ENCODE measurements at regions not wholly inside any gene's neighbourhood (a gene's known extent, or its start where the extent isn't known, plus 50 kb on each side); places are given as distances from the start of the nearest gene placed in this dataset.
A peak's percentile ranks its signal among the peaks of the same experiment; 100 is the strongest.

GRCh38 chr13:62022369-62022768, 606.7 kb upstream of the PCDH20 start:
- no peak for TF ChIP-seq CTCF (IDR thresholded peaks at IDR 0.05; ENCODE audit: insufficient read depth, missing control alignments)
- FAIRE-seq (no peak), DNase-seq (ENCODE audit: insufficient read length, low spot score) (no peak)

DNA sequence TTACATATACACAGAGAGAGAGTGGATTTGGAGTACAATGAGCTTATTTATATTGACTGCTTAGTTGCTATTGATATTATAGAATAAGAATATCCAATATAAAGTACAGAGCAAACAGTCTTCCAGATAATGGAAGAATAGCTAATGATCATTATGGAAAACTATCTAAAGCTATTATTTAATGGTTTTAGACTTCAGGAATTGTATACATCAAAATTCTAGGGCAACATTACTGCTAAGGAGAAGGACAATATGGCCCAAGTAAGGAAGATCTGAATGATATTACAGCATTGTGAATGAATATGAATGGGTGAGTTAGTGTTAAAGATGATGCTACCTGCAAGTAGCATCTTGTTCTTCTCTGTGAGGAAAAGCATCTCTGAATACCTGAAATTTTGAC, 604.2 kb upstream of the PCDH20 start:
- no peak for TF ChIP-seq CTCF (IDR thresholded peaks at IDR 0.05; ENCODE audit: insufficient read depth, missing control alignments)
- DNase-seq (ENCODE audit: insufficient read length, low spot score), result no peak
- no peak for FAIRE-seq

DNA sequence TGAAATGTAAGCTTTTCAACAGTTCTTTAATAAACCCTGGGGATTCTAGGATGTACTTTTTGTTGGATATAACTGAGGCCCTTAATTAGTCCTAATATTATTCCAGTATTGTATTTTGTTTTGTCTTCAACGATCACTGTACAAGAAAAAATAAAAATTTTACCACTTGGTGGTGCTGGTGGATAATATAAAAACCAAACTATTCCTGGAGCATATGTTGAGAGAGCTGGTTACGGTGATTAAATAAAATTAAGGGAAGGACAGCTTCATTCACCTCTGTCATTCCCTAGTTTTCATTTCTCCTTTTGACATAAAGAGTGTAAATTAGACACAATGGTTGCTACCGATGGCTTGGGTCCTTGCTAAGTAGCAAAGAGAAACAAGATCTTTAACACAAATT, 598.6 kb upstream of the PCDH20 start:
- peak; percentile 50 for TF ChIP-seq CTCF (IDR thresholded peaks at IDR 0.05; ENCODE audit: insufficient read depth, missing control alignments)
- DNase-seq (ENCODE audit: insufficient read length, low spot score) (no peak), FAIRE-seq (peak; percentile 29)

DNA sequence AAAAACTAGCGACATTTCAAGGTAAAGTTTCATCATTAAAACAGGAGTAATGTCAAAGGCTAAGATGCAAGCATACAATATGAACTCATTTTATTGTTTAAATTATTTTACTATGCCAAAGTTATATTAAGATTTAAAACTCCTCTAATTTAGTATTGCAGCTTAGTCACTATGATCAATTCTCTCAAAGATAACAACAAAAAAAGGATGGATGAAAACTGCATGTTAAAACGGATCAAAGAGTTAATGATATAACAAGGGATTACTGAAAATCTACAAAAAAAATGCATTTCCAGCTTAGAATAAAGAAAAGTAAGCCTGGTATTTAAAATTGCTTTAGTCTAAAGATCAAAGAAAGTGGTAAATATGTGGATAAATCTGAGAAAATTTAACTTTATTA, 587.8 kb upstream of the PCDH20 start:
- DNase-seq (ENCODE audit: insufficient read length, low spot score) (no peak), FAIRE-seq (no peak)
- TF ChIP-seq CTCF (IDR thresholded peaks at IDR 0.05; ENCODE audit: insufficient read depth, missing control alignments), result no peak

DNA sequence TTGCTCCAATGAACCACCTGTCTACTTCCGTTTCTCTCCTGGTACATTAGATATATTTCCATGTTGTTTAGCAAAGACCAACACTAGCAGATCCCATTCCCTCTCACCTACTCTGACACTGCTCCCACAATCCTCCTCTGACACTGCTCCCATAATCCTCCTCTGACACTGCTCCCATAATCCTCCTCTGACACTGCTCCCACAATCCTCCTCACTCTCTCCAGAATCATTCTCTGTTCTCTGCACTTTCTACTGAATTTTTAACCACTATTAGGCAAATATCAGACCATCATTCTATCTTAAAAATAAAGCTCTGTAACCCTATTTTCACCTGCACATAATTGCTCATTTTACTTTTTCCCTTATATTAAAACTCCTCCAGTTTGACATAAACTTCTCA, 578.5 kb upstream of the PCDH20 start:
- TF ChIP-seq CTCF (IDR thresholded peaks at IDR 0.05; ENCODE audit: insufficient read depth, missing control alignments), result no peak
- FAIRE-seq (no peak), DNase-seq (ENCODE audit: insufficient read length, low spot score) (no peak)

GRCh38 chr13:61989978-61990377, 574.3 kb upstream of the PCDH20 start:
- FAIRE-seq (peak; percentile 38), DNase-seq (ENCODE audit: insufficient read length, low spot score) (no peak)
- TF ChIP-seq CTCF (IDR thresholded peaks at IDR 0.05; ENCODE audit: insufficient read depth, missing control alignments), result no peak

- no peak for FAIRE-seq
- DNase-seq (ENCODE audit: insufficient read length, low spot score), result no peak
- no peak for TF ChIP-seq CTCF (IDR thresholded peaks at IDR 0.05; ENCODE audit: insufficient read depth, missing control alignments)
These were observed 573.2 kb upstream of the PCDH20 start for GRCh38 chr13:61988810-61989209.
